BJ (cell line): ENCODE measurements at regions not wholly inside any gene's neighbourhood (a gene's known extent, or its start where the extent isn't known, plus 50 kb on each side); places are given as distances from the start of the nearest gene placed in this dataset.

Experiments
- CTCF ChIA-PET: fragments of 350-600 bp; formaldehyde crosslinking; extraction: SDS; loops from one replicate; lab custom pipeline; 2021; ENCODE audit warnings: antibody characterized with exemption, inconsistent platforms; lab: Yijun Ruan, JAX
- POLR2A ChIA-PET: fragments of 300-600 bp; sonication (Branson Sonifier 250); formaldehyde crosslinking; extraction: SDS; loops from one replicate; lab custom pipeline; 2021; ENCODE audit warnings: antibody characterized with exemption; lab: Charles Lee
- DNase-seq: peaks from one replicate; pipeline ENCODE4 v3.0.0-alpha.2; 2011; ENCODE audit warnings: low read depth
- H3K27me3 ChIP-seq: 2 replicates; pipeline ENCODE4 v1.6.0; 2011; ENCODE audit warnings: low read length; ENCODE audit not compliant: control insufficient read depth, insufficient read depth
- H3K36me3 ChIP-seq: 2 replicates; pipeline ENCODE4 v1.5.1; 2011; ENCODE audit warnings: low read length; ENCODE audit not compliant: control insufficient read depth, insufficient read depth
- H3K4me3 ChIP-seq: 2 replicates; pipeline ENCODE4 v1.5.1; 2011; ENCODE audit warnings: low read depth, mild to moderate bottlenecking, control low read depth, low read length
- CTCF ChIP-seq: IDR thresholded peaks from 2 replicates; pipeline ENCODE4 v1.5.1; 2011; ENCODE audit warnings: low read depth, mild to moderate bottlenecking, control low read depth, inconsistent platforms, low read length, moderate library complexity; ENCODE audit not compliant: insufficient read depth

GRCh38 chr11:15638386-15638787 is 523.7 kb downstream of the INSC start:
- CTCF ChIA-PET, result no interaction called here
- no peak for DNase-seq
- H3K36me3 ChIP-seq, result no peaks in the 10 kb centered on the region
- POLR2A ChIA-PET, result no interaction called here
- no peak overlapping the region for H3K4me3 ChIP-seq
- H3K27me3 ChIP-seq, result peaks cover 6% of the 10 kb centered on the region; the same call in 1 of the 2 replicates
- no peak for TF ChIP-seq CTCF

- TF ChIP-seq CTCF, result no peak
- peaks cover 6% of the 10 kb centered on the region; the same call in 1 of the 2 replicates for H3K27me3 ChIP-seq
- no peak overlapping the region for H3K4me3 ChIP-seq
- ChIA-PET POLR2A (no interaction called here), CTCF (interaction anchor here (0.7 to 1.7 kb wide), 3 partner anchors 9 to 973 kb away, joined by 3 to 6 read pairs (median 3); no protein-coding TSS in a partner anchor)
- no peaks in the 10 kb centered on the region for H3K36me3 ChIP-seq
- DNase-seq, result no peak
Measured at GRCh38 chr11:15640318-15640717, 525.6 kb downstream of the INSC start.

- Histone ChIP-seq H3K4me3 (no peak overlapping the region), H3K36me3 (no peaks in the 10 kb centered on the region), H3K27me3 (peaks cover 6% of the 10 kb centered on the region; the same call in 1 of the 2 replicates)
- no peak for TF ChIP-seq CTCF
- ChIA-PET CTCF (interaction anchor here (0.7 to 1.7 kb wide), 2 partner anchors 8 to 130 kb away, joined by 3 to 6 read pairs; no protein-coding TSS in a partner anchor), POLR2A (no interaction called here)
- DNase-seq, result no peak
Measured at GRCh38 chr11:15641271-15642045, 526.7 kb downstream of the INSC start.

- Histone ChIP-seq H3K27me3 (peaks cover 5% of the 10 kb centered on the region; the same call in 1 of the 2 replicates), H3K36me3 (no peaks in the 10 kb centered on the region), H3K4me3 (no peak overlapping the region)
- ChIA-PET CTCF (interaction anchor here (0.6 to 2.0 kb wide), 2 partner anchors 16 to 185 kb away, joined by 3 to 6 read pairs; no protein-coding TSS in a partner anchor), POLR2A (no interaction called here)
- TF ChIP-seq CTCF, result no peak
- no peak for DNase-seq
Measured at GRCh38 chr11:15645201-15645600, 530.5 kb downstream of the INSC start.

- POLR2A ChIA-PET, result interaction anchor here (0.6 kb wide), 2 partner anchors 125 to 1503 kb away, joined by 3 to 7 read pairs; no protein-coding TSS in a partner anchor
Measured at GRCh38 chr11:15649371-15650104, 534.8 kb downstream of the INSC start.

More at GRCh38 chr11:15649371-15650104, 534.8 kb downstream of the INSC start:
- no peak for DNase-seq
- CTCF ChIA-PET, result interaction anchor here (0.5 to 5.1 kb wide), 19 partner anchors 9 to 971 kb away, joined by 3 to 50 read pairs (median 4); no protein-coding TSS in a partner anchor
- peaks cover 4% of the 10 kb centered on the region for H3K27me3 ChIP-seq
- H3K4me3 ChIP-seq, result no peak overlapping the region
- no peaks in the 10 kb centered on the region for H3K36me3 ChIP-seq
- TF ChIP-seq CTCF, result no peak
